K562 (cell line): ENCODE measurements at regions not wholly inside any gene's neighbourhood (a gene's known extent, or its start where the extent isn't known, plus 50 kb on each side); places are given as distances from the start of the nearest gene placed in this dataset.

Experiments
- ATAC-seq: fragments of 200-7000 bp; cut with Tn5 transposase; 3 replicates; pipeline ENCODE4 v1.9.1; 2020; ENCODE audit warnings: moderate library complexity
- BruUV-seq: library from RNA; stranded (reverse); fragments of 400-500 nt; replicated peaks from 2 replicates; lab custom pipeline; 2021; lab: Mats Ljungman, UMichigan
- CTCF ChIA-PET: fragments of 300-600 bp; formaldehyde crosslinking; extraction: SDS; loops from one replicate; lab custom pipeline; 2021; ENCODE audit warnings: low intra/inter-chr PET ratio; lab: Yijun Ruan, JAX
- POLR2A ChIA-PET: fragments of 300-600, 350-650 bp; sonication (Branson Sonifier 250); formaldehyde crosslinking; extraction: SDS; loops from one replicate; lab custom pipeline; 2021; ENCODE audit warnings: antibody characterized with exemption, inconsistent platforms; lab: Yijun Ruan, JAX
- DNase-seq, 4 experiments: peaks; one replicate each; pipeline versions ENCODE4 v3.0.0 to v3.0.0-alpha.2; 2011 to 2018; ENCODE audit warnings: low spot score in 3 of 4, mixed read lengths in 3 of 4; ENCODE audit errors: extremely low read depth in 1 of 4
- FAIRE-seq: peaks from 2 replicates; lab custom pipeline; 2011; peaks lifted over from hg19 to GRCh38; lab: Jason Lieb, UNC
- H2AFZ ChIP-seq: 2 replicates; pipeline ENCODE4 v1.6.0; 2011; ENCODE audit warnings: low read depth, low read length, control low read depth, inconsistent platforms
- H3K27ac ChIP-seq: fragments of 200-600 bp; 3 replicates; pipeline ENCODE4 v1.8.0; 2011; ENCODE audit warnings: low read depth, mild to moderate bottlenecking, control low read depth, inconsistent platforms, low read length, moderate library complexity, mixed read lengths; ENCODE audit errors: extremely low read depth
- H3K27me3 ChIP-seq, 2 experiments: fragments of 300-600 bp in 1 of 2; 2 replicates in 1 of 2; 3 replicates in 1 of 2; pipeline versions ENCODE4 v1.6.0 to v1.8.0; 2011; ENCODE audit warnings: inconsistent platforms in 2 of 2, low read length in 2 of 2, mild to moderate bottlenecking in 1 of 2, mixed read lengths in 1 of 2, moderate library complexity in 1 of 2; ENCODE audit not compliant: control insufficient read depth in 2 of 2, insufficient read depth in 2 of 2
- H3K36me3 ChIP-seq: fragments of 300-600 bp; 3 replicates; pipeline ENCODE4 v1.8.0; 2011; ENCODE audit warnings: mild to moderate bottlenecking, low read length, inconsistent platforms; ENCODE audit not compliant: control insufficient read depth, insufficient read depth
- H3K4me1 ChIP-seq, 2 experiments: fragments of 200-600 bp in 1 of 2; replicated peaks in 1 of 2; 2 replicates in 1 of 2; 3 replicates in 1 of 2; pipeline versions ENCODE4 v1.5.1 to v1.8.0; 2011; ENCODE audit warnings: inconsistent platforms in 2 of 2, low read length in 2 of 2, mild to moderate bottlenecking in 1 of 2, mixed read lengths in 1 of 2, moderate library complexity in 1 of 2; ENCODE audit not compliant: control insufficient read depth in 2 of 2, insufficient read depth in 2 of 2
- H3K4me2 ChIP-seq: 2 replicates; pipeline ENCODE4 v1.6.1; 2011; ENCODE audit warnings: low read length, control low read depth, inconsistent platforms, mixed read lengths; ENCODE audit not compliant: insufficient read depth
- H3K4me3 ChIP-seq: fragments of 200-600 bp; sonication (generic), shearing (Covaris generic); 2 replicates; pipeline ENCODE4 v1.5.1; 2016; ENCODE audit warnings: control low read depth, inconsistent platforms
- H3K79me2 ChIP-seq: fragments of 200-600 bp; 3 replicates; pipeline ENCODE4 v1.8.0; 2011; ENCODE audit warnings: low read length, inconsistent platforms; ENCODE audit not compliant: control insufficient read depth, insufficient read depth
- H3K9ac ChIP-seq, 2 experiments: 2 replicates each; pipeline versions ENCODE4 v1.6.0 to v1.6.1; 2011; ENCODE audit warnings: low read depth in 2 of 2, low read length in 2 of 2, control low read depth in 1 of 2, inconsistent platforms in 1 of 2, mild to moderate bottlenecking in 1 of 2, mixed read lengths in 1 of 2; ENCODE audit not compliant: insufficient read depth in 1 of 2
- H3K9me1 ChIP-seq: one replicate; pipeline ENCODE4 v1.6.0; 2011; ENCODE audit warnings: inconsistent platforms, mild to moderate bottlenecking, low read length, moderate library complexity; ENCODE audit not compliant: control insufficient read depth, insufficient read depth
- H3K9me3 ChIP-seq: replicated peaks from 2 replicates; pipeline ENCODE4 v1.5.1; 2011; ENCODE audit warnings: low read depth, low read length, inconsistent platforms; ENCODE audit not compliant: control insufficient read depth, insufficient read depth
- H4K20me1 ChIP-seq: replicated peaks from 2 replicates; pipeline ENCODE4 v1.6.1; 2011; ENCODE audit warnings: low read length, inconsistent platforms, mixed read lengths; ENCODE audit not compliant: control insufficient read depth, insufficient read depth
- BDP1 ChIP-seq: IDR thresholded peaks from 3 replicates; pipeline ENCODE4 v1.6.1; 2011; ENCODE audit not compliant: insufficient read length, insufficient read depth
- CHCHD3 ChIP-seq: fragments of 250-450 bp; sonication (Bioruptor Pico); IDR thresholded peaks from 2 replicates; pipeline ENCODE4 v2.1.2; 2022; ENCODE audit warnings: mild to moderate bottlenecking
- CREB1 ChIP-seq, 2 experiments: sonication (generic) in 1 of 2; formaldehyde crosslinking in 1 of 2; IDR thresholded peaks; 2 replicates each; pipeline versions ENCODE4 v1.6.1 to v1.8.0; 2012 to 2022; ENCODE audit warnings: inconsistent platforms in 1 of 2, mild to moderate bottlenecking in 1 of 2, missing genetic modification reagents in 1 of 2, moderate library complexity in 1 of 2
- REST ChIP-seq, 2 experiments: fragments of 450-650 bp; formaldehyde crosslinking in 1 of 2; IDR thresholded peaks; 2 replicates each; pipeline versions ENCODE4 v1.4.0 to v1.6.1; 2014 to 2020; ENCODE audit warnings: mild to moderate bottlenecking in 2 of 2, borderline replicate concordance in 1 of 2, low read depth in 1 of 2
- ZNF407 ChIP-seq: fragments of 450-650 bp; IDR thresholded peaks from 2 replicates; pipeline ENCODE4 v1.6.1; 2016; ENCODE audit warnings: low read depth
- WGBS: fragments of 100-300 bp; shearing (Covaris generic); methylation state at CpG from one replicate; pipeline ENCODE4 v1.1.6; 2016; ENCODE audit warnings: low coverage, mixed read lengths; ENCODE audit not compliant: insufficient coverage; ENCODE audit errors: missing lambda C conversion rate; 5-methylcytosine and 5-hydroxymethylcytosine counted together
- in situ Hi-C: fragments of 300-500 bp; cut with MboI; formaldehyde crosslinking; loops from 4 replicates; pipeline ENCODE4 v1.15.0; 2018; ENCODE audit warnings: inconsistent platforms, mixed read lengths
- intact Hi-C: fragments of 100-400 bp; cut with micrococcal nuclease; formaldehyde crosslinking; loops from 2 replicates; pipeline ENCODE4 v1.14.2; 2022

- POLR2A ChIA-PET = no interaction called here
- intact Hi-C loops (no loop called here), in situ Hi-C loops (no loop called here)
- ATAC-seq (peak; percentile 68), DNase-seq (no peak), FAIRE-seq (no peak)
- Histone ChIP-seq H4K20me1 (no peaks in the 10 kb centered on the region), H3K79me2 (no peaks in the 10 kb centered on the region), H3K4me2 (no peak overlapping the region), H2AFZ (peak overlapping the region; percentile 71; the same call in 1 of the 2 replicates), H3K27ac (no peak overlapping the region), H3K9me1 (no peaks in the 10 kb centered on the region), H3K9me3 (no peaks in the 10 kb centered on the region), H3K4me3 (no peak overlapping the region), H3K36me3 (no peaks in the 10 kb centered on the region), H3K9ac (no peak overlapping the region), H3K4me1 (no peaks in the 10 kb centered on the region; a peak in 1 of 5 replicates), H3K27me3 (no peaks in the 10 kb centered on the region)
- no TSS peak for BruUV-seq
- 16% methylated on average over 3 of the region's 3 CpGs for WGBS
- CTCF ChIA-PET = no interaction called here
- TF ChIP-seq ZNF407 (no peak), CHCHD3 (no peak), BDP1 (no peak), CREB1 (IDR thresholded peaks at IDR 0.05) (no peak), CREB1 (CRISPR knock-in tag; IDR thresholded peaks at IDR 0.05) (no peak), REST (IDR thresholded peaks at IDR 0.05; ENCODE audit: borderline replicate concordance) (peak; percentile 6; the same call in 1 of the 2 replicates), REST (CRISPR knock-in tag; IDR thresholded peaks at IDR 0.05; ENCODE audit: low read depth) (no peak)
Observed at GRCh38 chr6:86595641-86596040, 341.7 kb upstream of the HTR1E start.
